GM12892 (cell line): ENCODE measurements at regions not wholly inside any gene's neighbourhood (a gene's known extent, or its start where the extent isn't known, plus 50 kb on each side); places are given as distances from the start of the nearest gene placed in this dataset.

Source experiments
- POLR2A ChIP-seq: IDR thresholded peaks from 2 replicates; pipeline ENCODE4 v1.6.1; 2011; ENCODE audit warnings: low read depth, low read length, control low read depth
- POLR2AphosphoS5 ChIP-seq: IDR thresholded peaks from 2 replicates; pipeline ENCODE4 v1.6.1; 2011; ENCODE audit warnings: low read depth, low read length, control low read depth
- TAF1 ChIP-seq: IDR thresholded peaks from 2 replicates; pipeline ENCODE4 v1.6.1; 2011; ENCODE audit warnings: low read depth, mild to moderate bottlenecking, control low read depth, low read length, borderline replicate concordance

DNA sequence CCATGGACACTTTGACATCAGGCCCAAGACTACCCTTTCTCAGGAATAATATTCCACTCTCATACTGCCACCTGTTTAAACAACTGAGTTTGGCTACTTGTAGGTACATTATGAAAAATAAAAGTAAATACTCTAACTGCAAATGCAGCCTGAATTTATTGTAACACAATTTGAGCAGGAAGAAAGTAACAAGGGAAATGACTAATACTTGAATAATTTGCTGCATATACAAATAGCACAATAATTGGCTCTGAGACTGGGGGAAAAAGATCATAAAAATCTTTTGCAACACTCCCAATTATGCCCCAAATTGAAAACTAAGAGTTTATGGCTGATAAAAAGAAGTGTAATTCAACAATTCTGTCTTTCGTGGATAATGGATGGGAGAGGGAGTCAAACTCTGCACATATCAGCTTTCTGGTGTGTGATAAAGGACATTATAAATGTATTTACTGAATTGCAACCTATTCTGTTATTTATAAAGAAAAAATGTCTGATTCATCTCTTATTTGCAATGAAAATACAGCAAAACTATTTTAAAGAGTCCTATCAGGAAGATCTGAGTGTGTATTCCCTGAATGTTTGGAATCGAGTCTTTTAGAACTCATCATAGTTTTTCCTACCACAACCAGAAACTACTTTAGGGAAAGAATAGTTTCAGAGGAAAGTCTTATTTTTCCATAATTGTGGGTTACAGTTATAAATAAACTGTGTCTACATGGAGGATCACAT lies 359.0 kb downstream of the JRKL start:
- no peak for TF ChIP-seq POLR2A
- TF ChIP-seq POLR2AphosphoS5, result no peak
- TF ChIP-seq TAF1, result no peak
